RWPE1 (cell line): ENCODE measurements at regions not wholly inside any gene's neighbourhood (a gene's known extent, or its start where the extent isn't known, plus 50 kb on each side); places are given as distances from the start of the nearest gene placed in this dataset.

Experiments
- CTCF ChIA-PET: fragments of 350-600 bp; sonication (Branson Sonifier 250); formaldehyde crosslinking; extraction: SDS; loops from one replicate; lab custom pipeline; 2021; lab: Yijun Ruan, JAX
- POLR2A ChIA-PET: fragments of 400-600 bp; formaldehyde crosslinking; extraction: SDS; loops from one replicate; lab custom pipeline; 2020; ENCODE audit warnings: antibody characterized with exemption; ENCODE audit not compliant: low non-redundant PET; lab: Yijun Ruan, JAX
- DNase-seq: peaks from one replicate; pipeline ENCODE4 v3.0.0; 2012; ENCODE audit warnings: low spot score
- H3K27ac ChIP-seq: fragments of 450-650 bp; 2 replicates; pipeline ENCODE4 v1.5.1; 2017
- TF ChIP-seq, protein P1 (sequence below): fragments of 450-650 bp; conservative IDR thresholded peaks from 2 replicates; pipeline ENCODE4 v1.5.1; 2017; ENCODE audit warnings: low read depth, mild to moderate bottlenecking

DNA sequence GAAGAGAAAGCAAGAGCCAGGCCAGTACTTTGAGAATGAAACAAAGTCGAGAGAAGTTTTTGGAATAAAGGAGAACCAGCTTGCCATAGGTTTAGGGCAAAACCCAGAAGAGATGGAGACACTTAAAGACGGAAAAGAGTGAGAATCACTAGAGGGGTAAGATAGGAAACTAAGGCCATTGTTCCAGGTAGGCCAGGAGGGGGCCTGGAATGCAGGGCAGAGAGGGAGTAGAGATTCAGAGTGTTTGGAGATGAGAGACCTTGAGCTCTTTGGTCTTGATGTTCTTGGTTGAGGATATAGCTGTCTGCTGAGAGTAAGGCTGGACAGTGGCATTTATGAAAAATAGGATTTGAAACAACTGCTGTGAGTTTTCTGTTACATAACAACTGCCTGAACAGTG lies 263.3 kb upstream of the POU2AF2 start:
- no peak for DNase-seq
- CTCF ChIA-PET = no interaction called here
- H3K27ac ChIP-seq = no peak overlapping the region
- TF ChIP-seq, protein P1, sequence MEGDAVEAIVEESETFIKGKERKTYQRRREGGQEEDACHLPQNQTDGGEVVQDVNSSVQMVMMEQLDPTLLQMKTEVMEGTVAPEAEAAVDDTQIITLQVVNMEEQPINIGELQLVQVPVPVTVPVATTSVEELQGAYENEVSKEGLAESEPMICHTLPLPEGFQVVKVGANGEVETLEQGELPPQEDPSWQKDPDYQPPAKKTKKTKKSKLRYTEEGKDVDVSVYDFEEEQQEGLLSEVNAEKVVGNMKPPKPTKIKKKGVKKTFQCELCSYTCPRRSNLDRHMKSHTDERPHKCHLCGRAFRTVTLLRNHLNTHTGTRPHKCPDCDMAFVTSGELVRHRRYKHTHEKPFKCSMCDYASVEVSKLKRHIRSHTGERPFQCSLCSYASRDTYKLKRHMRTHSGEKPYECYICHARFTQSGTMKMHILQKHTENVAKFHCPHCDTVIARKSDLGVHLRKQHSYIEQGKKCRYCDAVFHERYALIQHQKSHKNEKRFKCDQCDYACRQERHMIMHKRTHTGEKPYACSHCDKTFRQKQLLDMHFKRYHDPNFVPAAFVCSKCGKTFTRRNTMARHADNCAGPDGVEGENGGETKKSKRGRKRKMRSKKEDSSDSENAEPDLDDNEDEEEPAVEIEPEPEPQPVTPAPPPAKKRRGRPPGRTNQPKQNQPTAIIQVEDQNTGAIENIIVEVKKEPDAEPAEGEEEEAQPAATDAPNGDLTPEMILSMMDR = no peak
- POLR2A ChIA-PET = no interaction called here

DNA sequence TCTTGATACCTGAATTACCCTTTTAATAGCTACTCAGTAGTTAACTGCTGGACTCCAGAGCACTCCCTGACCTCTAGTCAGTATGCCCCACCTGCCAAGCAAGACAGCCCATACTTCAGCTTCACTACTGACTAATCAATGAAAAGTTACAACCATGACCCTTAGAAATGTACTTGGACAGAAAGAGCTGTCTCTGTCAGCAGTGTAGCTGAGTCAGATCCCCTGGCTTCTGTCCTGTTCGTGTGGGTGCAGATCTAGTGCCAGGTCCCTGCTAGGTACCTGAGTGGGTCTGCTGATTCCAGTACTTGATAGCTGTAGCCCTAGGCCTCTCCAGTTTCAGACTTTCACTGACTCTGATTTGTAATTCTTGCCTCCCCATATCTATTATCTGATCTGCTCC lies 265.8 kb upstream of the POU2AF2 start:
- TF ChIP-seq, protein P1 = no peak
- CTCF ChIA-PET = no interaction called here
- POLR2A ChIA-PET = no interaction called here
- H3K27ac ChIP-seq = no peak overlapping the region
- no peak for DNase-seq

DNA sequence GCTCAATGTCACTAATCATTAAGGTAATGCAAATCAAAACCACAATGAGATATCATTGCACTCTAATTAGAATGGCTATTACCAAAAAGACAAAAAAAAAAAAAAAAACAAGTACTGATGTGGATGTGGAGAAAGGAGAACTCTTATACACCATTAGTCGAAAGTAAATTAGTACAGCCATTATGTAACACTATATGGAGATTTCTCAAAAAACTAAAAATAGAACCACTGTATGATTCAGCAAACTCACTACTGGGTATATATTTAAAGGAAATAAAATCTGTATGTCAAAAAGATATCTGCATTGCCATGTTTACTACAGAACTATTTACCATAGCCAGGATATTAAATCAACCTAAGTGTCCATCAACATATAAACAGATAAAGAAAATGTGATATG lies 265.4 kb upstream of the ARHGAP20 start:
- ChIA-PET CTCF (no interaction called here), POLR2A (no interaction called here)
- DNase-seq = no peak
- TF ChIP-seq, protein P1 = no peak
- no peak overlapping the region for H3K27ac ChIP-seq

DNA sequence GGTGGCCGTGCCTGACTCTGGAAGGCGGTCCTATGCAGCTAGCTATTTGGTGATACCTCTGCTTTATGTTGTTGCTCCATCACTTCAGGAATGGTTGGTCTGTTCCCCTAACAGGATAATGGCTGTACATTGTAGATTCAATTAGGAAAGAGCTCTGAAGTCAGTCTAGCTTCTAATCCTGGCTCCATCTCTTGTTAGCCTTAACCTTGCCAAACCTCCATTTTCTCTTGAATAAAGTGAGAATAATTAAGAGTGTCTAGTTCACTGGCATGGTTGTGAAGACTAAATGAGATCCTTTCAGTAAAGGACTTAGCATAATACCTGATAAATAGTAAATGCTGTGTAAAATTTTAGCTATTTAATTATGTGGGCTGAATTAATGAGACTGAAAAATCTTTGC lies 262.5 kb upstream of the ARHGAP20 start:
- no peak overlapping the region for H3K27ac ChIP-seq
- no peak for DNase-seq
- TF ChIP-seq, protein P1 = no peak
- POLR2A ChIA-PET = no interaction called here
- CTCF ChIA-PET = interaction anchor here (0.8 kb wide), 1 partner anchor 17 kb away, joined by 3 read pairs; no protein-coding TSS in a partner anchor

DNA sequence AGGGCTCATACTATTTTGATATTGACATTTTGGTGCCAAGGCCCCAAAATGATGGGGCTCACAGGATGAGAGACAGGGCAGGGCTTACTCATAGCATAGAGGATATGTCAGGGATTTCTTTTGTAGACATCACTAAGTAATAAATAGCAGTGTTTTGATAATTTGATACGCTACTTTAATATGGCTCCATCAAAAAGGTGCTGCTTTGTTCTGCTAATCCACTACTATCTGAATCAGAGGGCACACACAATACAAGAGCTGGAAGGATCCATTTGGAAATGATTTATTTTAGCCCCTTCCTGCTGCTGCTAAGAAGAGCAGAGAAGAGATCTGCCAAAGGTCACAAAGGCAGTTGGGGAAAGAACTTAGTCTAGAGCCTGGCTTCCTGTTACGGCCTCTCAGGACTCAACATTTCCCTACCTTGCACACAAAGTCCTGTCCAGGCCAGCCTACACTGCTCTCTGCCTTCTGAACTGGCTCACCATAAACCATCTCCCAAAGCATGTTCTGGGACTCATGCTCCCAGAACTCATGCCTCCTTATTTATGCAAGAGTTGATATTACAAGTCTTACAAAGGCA lies 261.3 kb upstream of the ARHGAP20 start:
- TF ChIP-seq, protein P1 = no peak
- no peak overlapping the region for H3K27ac ChIP-seq
- CTCF ChIA-PET = no interaction called here
- DNase-seq = no peak
- POLR2A ChIA-PET = no interaction called here

DNA sequence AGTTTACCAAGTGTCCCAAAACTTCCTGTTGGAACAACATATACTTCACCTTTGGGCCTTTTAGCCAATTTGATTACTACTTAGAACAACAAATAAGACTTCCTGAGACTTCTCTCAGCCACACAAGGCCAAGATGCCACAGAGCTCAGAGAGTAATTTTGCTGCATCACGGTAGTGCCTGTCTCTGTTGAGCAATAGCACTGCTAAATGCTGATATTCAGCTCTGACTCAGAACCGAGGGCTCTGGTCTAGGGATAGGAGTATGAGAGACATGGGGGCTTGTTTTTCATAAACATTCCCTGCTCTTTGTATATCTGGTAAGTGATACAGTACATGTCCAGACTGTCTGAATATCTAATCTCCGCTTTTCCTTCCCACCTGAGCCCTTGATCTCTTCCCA lies 260.4 kb upstream of the ARHGAP20 start:
- peak; percentile 5 for DNase-seq
- no peak overlapping the region for H3K27ac ChIP-seq
- ChIA-PET CTCF (no interaction called here), POLR2A (no interaction called here)
- TF ChIP-seq, protein P1 = no peak

DNA sequence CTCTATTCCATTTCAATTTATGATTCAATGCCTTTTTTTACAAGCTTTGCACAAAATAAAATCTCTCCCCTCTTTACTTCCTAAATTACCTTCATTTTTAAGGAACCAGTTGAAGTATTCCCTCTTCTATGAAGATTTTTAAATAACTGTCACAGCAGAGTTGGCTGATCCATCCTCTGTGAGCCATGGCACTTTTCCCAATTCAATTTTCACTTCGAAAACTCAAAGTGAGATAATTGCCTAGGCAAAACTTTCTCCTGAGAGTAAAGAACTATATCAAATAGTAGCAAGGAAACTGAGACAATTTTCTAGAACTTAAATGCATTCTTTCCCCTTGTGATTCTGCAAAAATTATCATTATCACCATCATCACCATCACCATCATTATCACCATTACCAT lies 259.9 kb upstream of the ARHGAP20 start:
- TF ChIP-seq, protein P1 = no peak
- CTCF ChIA-PET = no interaction called here
- DNase-seq = no peak
- H3K27ac ChIP-seq = no peak overlapping the region
- POLR2A ChIA-PET = no interaction called here
